GM18868 (cell line): ENCODE measurements at regions not wholly inside any gene's neighbourhood (a gene's known extent, or its start where the extent isn't known, plus 50 kb on each side); places are given as distances from the start of the nearest gene placed in this dataset.

Experiments
- ATAC-seq: cut with Tn5 transposase; IDR thresholded peaks from one replicate; pipeline ENCODE4 v1.9.1; 2021; ENCODE audit warnings: mild to moderate bottlenecking, moderate library complexity; ENCODE audit not compliant: unreplicated experiment

- no peak for ATAC-seq
These were observed 146.5 kb upstream of the PUDP start for GRCh38 chrX:7294483-7294882.

GRCh38 chrX:7286168-7286837 is 138.3 kb upstream of the PUDP start:
- no peak for ATAC-seq

- ATAC-seq: no peak
These were observed 137.8 kb upstream of the PUDP start for GRCh38 chrX:7285765-7286164.

GRCh38 chrX:7283741-7284140 is 135.8 kb upstream of the PUDP start:
- ATAC-seq: no peak

GRCh38 chrX:7280520-7280919 is 132.6 kb upstream of the PUDP start:
- ATAC-seq: no peak

GRCh38 chrX:7272346-7272745 is 124.4 kb upstream of the PUDP start:
- no peak for ATAC-seq

- no peak for ATAC-seq
These were observed 123.0 kb upstream of the PUDP start for GRCh38 chrX:7270933-7271332.

GRCh38 chrX:7269991-7270390 is 122.0 kb upstream of the PUDP start:
- ATAC-seq: no peak

GRCh38 chrX:7269589-7269988 is 121.6 kb upstream of the PUDP start:
- no peak for ATAC-seq

- no peak for ATAC-seq
These were observed 118.3 kb upstream of the PUDP start for GRCh38 chrX:7266288-7266687.

GRCh38 chrX:7264399-7264798 is 116.4 kb upstream of the PUDP start:
- peak; percentile 52 for ATAC-seq

GRCh38 chrX:7263961-7264360 is 116.0 kb upstream of the PUDP start:
- no peak for ATAC-seq

GRCh38 chrX:7263330-7263729 is 115.4 kb upstream of the PUDP start:
- no peak for ATAC-seq

GRCh38 chrX:7262551-7262950 is 114.6 kb upstream of the PUDP start:
- no peak for ATAC-seq

GRCh38 chrX:7261672-7262332 is 113.8 kb upstream of the PUDP start:
- peak; percentile 92 for ATAC-seq

GRCh38 chrX:7254144-7254543 is 106.2 kb upstream of the PUDP start:
- no peak for ATAC-seq

GRCh38 chrX:7253565-7253964 is 105.6 kb upstream of the PUDP start:
- ATAC-seq: no peak

GRCh38 chrX:7252013-7252610 is 104.2 kb upstream of the PUDP start:
- ATAC-seq: no peak

- no peak for ATAC-seq
These were observed 99.4 kb upstream of the PUDP start for GRCh38 chrX:7247346-7247745.

GRCh38 chrX:7244405-7244804 is 96.5 kb upstream of the PUDP start:
- no peak for ATAC-seq

- ATAC-seq: peak; percentile 100
These were observed 94.7 kb upstream of the PUDP start for GRCh38 chrX:7242613-7243012.

GRCh38 chrX:7240929-7241328 is 93.0 kb upstream of the PUDP start:
- ATAC-seq: no peak
